Activated CD4-positive, alpha-beta T cell treated with anti-CD3 and anti-CD28 coated beads for 4 hours (primary cell): ENCODE measurements at regions not wholly inside any gene's neighbourhood (a gene's known extent, or its start where the extent isn't known, plus 50 kb on each side); places are given as distances from the start of the nearest gene placed in this dataset.

Experiments used
- DNase-seq, 2 donors: peaks; one replicate each; pipeline ENCODE4 v3.0.0-alpha.2; 2020

DNA sequence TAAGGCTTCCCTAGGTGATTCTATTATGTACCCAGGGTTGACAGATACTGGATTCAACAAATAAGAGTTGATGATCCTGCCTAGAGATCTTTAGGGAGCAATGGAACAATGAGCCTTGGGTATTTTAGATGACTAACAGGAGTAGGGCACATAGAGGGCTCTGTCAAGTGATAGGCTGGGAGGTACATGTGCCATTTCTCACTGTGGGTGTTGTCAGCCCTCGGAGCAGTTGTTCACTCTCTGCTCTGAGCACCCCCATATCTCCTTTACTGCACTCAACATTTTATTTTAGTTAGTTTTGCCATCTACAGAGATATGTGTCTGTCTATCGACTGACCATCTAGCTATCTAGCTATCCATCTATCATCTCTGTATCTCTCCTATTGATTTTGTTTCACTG lies 950.6 kb downstream of the TYW1 start:
- DNase-seq = no peak

DNA sequence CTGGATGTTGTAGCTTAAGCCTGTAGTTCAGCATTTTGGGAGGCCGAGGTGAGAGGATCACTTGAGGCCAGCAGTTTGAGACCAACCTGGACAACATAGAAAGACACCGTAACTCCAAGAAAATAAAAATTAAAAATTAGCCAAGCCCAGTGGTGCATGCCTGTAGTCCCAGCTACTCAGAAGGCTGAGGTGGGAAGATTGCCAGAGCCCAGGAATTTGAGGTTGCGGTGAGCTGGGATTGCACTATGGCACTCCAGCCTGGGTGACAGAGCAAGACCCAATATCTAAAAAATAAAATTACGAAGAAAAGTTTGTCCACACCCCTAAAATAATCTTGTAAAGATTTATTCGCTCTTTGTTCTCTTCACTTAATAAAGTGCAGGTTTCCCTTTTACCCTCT lies 951.0 kb downstream of the TYW1 start:
- DNase-seq = no peak

DNA sequence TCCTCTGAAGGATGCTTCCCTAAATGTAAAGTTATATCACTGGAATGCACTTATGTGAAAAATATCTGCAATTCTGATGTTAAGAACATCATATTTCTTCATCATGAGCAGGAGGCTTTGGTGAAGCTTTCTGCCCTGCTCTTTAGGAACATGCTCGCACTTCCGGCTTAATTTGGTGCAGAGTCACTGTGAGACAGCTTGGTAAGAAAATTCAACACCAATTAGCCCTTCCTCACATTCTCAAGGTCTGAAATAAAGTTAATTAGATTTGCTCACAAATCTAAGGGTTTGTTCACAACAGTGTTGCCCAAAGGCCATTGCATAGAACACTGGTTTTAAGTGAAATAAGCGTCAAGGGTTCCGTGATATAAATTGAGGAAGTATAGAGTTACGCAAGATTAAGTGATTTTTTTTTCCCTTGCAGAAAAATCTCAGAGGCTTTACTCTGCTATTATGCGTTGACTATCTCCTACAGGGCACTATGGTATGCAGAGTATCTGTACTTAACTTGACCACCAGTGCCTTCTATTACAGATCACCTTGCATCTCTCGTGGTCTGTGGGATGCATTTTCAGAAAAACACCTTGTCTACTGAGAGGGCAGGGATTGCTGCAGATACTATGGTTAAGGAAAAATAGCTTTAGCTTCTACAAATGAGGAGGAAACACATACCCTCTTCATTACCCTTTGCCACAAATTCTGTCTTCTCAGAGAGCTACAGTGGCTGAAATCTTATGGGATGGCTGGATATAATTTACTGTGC lies 953.9 kb downstream of the TYW1 start:
- DNase-seq = no peak

DNA sequence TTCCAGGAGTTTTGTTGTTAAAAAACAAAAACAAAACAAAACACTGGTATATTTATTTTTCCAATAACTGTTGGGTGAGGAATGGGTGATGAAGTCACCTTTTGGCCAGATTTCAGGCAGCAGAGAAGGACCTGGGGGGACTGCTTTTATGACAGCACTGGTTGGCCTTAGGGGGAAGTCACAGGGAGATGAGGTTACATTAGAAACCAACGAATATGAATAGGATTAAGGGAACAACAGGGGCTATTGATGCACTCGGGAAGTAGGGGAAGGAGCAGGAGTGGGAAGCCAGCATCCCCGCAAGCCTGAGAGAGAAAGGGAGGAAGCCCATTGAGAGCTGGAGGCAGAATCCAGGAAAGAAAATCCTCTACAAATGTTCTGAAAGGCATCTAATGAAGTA lies 958.4 kb downstream of the TYW1 start:
- DNase-seq = no peak

DNA sequence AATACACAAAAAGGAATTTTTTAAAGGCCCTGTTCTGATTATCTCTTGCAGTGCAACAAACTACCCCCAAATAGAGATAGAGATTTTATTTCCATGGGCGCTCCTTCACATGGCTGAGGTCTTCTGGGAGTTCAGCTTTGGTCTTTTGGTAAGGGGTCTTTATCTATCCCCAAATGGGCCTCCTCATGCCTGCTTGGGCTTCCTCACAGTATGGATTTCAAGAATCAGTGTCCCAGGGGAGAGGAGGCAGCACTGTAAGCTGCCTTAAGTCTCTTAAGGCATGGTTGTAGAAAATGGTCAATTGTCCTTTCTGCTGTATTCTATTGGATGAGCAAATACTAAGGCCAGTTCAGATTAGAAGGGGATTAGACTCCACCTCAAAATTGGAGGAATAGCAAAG lies 966.2 kb downstream of the TYW1 start:
- no peak for DNase-seq

DNA sequence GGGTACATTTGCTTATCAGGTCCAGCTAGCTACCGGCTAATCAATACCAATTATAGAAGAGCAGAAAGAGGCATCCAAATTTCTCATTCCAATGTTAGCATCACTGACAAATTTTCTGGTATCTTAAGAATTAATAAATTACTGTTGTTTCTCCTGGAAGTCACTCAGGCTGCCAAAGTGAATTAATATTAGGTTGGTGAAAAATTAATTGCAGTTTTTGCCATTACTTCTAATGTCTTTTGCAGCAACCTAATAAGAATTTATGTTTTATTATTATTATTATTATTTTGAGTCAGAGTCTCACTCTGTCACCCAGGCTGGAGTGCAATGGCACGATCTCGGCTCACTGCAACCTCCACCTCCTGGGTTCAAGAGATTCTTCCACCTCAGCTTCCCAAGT lies 979.9 kb downstream of the TYW1 start:
- DNase-seq = no peak

DNA sequence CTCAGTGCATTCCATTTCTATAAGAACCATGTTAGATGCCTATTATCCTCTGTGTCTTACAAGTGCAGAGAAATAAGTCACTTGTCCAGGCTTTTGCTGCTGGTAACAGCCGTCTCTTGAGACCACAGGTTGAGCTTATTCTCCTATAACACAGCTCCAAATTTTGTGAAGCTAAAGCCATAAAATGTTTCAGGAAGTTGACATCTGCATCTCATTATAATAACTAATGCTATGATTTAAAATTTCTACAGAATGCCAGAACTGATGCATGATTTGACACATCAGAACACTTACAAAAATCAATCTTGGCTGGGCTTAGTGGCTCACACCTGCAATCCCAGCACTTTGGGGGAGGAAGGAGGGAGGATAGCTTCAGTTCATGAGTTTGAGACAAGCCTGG lies 986.9 kb downstream of the TYW1 start:
- no peak for DNase-seq

DNA sequence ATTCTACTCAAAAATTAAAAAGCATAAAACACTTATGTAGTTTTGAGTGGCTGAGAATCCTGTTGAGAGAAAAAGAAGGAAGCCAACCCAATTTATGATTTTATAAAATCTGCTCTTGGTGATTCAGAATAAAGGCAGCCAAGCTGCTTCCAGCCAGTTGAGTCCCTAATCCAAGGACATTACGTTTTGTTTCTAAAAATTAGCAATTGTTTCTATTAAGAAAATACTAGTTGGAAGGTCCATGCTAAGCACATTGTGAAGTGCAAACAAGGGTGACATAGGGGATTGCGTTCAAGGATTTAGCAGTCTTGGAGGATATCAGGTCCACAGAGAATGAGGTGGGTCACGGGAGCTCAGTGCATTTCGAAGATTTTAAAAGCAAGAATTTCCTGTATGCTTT lies 987.7 kb downstream of the TYW1 start:
- DNase-seq = no peak

DNA sequence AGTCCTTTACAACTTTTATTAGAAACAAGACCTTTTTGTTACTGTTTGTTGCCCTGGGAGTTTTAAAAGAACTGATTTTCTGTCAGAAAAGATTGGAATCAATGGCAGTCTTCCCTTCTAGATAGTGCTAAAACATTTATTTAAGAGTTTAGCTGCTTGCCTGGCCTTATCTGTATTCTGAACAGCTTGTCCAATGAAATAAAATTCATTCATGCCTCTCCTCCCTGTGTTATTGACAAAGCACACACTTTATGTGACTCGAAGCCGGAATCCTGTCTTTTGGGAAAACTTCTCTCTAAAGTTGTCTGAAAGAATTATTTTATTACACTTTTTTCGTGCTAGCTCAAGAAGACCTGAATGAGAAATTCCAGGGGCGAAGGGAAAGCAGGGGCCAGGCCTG lies 992.5 kb downstream of the TYW1 start:
- no peak for DNase-seq

DNA sequence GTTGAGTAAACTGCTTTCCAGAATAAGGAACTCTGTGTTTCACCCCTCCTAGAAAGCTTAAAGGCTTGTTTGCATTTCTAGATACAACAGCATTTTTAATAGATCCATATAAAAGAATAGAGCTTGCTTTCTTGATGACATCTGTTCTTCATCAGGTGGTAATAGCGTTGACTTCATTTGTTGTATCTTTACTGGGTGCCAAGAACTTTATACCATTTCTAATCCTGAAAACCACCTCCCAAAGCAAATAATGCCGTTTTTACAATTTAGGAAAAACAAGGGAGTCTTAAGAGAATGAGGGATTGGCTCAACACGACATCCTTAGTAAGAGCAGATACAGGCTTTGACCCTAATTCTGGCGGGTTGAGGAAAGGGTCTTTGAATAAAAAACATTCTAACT lies 993.4 kb downstream of the TYW1 start:
- DNase-seq = no peak

DNA sequence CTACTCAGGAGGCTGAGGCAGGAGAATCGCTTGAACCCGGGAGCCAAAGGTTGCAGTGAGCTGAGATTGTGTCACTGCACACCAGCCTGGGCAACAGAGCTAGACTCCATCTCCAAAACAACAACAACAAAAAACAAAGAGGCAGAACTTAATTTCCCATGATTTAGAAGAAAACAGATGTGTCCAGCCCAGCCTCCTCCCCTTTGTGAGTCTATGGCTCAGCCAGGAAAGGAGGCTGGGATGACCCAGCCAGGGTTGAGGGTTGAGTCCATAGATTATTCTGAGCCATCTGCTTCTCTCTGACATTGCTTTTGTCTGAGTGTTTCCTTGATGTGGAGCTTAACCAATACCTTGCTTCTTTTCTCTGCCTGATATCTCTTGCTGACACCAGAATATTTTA lies 994.1 kb downstream of the TYW1 start:
- no peak for DNase-seq

DNA sequence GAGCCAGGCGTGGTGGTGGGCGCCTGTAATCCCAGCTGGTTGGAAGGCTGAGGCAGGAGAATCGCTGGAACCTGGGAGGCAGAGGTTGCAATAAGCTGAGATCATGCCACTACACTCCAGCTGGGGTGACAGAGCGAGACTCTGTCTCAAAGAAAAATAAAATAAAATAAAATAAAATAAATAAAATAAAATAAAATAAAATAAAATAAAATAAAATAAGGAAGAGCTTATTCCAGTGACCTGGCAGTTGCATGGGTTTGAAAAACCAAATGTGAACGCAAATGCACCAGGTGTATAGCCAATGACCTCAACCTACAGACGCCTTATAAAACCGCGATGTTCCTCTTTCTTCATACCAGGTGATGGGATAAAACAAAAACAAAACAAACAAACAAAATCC lies 995.7 kb downstream of the TYW1 start:
- no peak for DNase-seq

DNA sequence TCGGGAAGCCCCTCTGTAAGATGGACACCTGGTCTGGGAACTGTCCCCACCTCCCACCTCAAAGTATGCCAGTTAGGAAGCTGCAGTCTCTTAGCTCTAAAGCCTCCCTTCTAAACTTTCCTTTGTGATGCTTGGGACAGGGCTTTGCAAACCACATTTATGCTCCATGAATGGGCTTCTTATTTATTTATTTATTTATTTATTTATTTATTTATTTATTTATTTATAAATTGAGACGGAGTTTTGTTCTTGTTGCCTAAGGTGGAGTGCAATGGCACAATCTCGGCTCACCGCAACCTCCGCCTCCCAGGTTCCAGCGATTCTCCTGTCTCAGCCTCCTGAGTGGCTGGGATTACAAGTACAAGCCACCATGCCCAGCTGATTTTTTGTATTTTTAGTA lies 1009.4 kb downstream of the TYW1 start:
- DNase-seq = no peak

DNA sequence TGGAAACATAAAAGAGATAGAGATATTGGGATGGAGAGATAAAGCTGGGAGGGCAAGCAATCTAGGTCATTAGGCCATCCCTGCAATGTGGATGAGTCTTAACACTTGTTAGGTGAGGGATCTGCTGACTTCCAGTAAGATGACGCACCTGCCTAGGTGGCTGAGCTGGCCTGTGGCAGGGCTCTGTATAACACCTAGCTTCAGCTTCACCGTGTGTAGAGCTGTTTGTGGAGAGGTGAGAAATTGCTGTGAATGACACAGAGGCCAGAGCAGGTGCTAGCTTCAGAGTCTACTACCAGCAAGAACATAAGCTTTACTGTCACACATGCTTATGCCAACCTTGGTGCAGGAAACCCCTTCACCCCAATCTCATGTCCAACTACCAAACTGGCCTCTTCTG lies 1010.0 kb downstream of the TYW1 start:
- no peak for DNase-seq

DNA sequence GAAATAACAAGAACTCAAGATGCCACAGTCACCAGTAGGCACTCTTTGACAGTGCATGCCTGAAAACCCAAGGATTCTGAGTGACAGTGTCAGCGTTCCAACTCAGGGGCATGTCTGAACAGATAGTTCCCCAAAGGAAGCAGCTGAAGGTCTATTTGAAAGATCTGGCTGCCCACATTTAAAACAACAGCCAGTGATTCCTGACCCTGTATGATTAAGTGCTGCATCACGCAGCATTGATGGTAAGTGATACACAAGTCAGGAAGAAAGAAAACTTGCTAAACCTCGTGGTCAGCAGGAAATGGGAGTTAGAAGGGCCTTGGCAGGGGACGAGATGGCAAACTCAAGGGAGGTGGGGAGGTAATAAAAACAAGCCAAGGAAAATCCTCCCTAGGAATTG lies 1013.1 kb downstream of the TYW1 start:
- DNase-seq = no peak

DNA sequence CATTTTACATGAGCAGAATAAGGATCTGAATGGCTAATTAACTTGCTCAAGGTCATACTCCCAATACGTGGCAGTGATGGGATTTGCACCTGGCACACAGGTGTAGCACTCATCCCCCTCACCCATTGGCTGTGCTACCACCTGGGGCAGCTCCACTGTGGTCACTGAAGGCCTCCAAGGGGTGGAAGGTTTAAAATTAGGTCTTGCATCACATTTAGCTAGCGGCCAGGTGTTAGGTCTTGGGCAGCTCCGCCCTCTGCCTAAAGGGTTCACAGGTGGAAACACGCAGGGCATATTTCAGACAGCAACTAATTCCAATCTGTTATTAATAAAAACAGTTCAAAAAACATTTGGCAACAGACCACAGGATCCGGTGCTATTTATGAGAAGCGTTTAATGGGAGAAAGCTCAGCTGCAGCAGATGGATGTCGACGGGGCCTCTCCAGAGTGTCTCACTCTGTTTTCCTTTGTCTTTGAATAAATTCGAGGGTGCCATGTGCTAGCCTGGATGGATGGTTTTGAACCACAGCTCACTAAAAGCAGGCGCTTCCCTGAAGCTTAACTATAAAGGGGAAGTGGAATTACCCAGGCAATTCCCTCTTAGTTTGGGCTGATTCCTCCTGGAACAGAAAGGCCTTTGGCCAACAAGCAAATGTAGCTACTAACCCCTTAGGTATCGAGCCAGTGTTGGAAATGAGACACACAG lies 1017.6 kb downstream of the TYW1 start:
- no peak for DNase-seq

DNA sequence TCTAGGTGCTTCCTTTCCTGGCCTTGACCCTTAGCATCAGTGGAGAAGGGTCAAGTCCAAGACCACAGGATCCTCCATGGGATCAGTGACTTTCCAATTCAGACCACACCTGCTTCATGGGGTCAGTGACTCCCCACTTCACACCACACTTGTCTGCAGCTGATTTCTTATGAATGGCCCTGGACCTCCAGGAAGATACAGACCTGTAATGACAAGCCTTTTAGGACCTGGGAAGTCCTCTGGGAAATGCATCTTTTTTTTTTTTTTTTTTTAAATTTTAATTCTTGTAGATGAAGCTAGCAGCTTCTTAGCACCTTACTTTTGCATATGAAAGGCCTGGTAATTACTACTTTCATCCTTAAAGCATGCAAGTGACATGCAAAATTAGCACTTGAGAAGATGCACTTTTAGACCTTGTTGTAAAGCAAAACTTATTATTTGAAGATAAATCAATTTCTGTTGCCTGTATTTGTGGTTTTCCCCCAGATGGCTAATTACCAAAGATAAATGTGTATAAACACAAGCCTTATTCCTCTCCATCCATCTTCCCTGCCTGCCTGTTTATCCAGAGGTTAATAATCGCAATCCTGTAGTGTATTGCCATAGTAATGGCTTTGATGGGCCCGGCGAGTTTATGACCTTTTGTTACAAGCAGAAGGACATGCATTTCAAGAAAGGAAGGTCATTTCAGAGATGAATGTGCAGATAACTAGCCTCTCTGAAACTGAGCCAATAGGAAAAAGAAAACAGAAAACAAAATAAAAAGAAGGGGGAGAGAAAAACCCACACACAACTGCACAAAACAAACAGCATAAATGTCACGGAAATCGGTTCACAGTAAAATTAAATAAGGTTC lies 1018.7 kb downstream of the TYW1 start:
- no peak for DNase-seq

DNA sequence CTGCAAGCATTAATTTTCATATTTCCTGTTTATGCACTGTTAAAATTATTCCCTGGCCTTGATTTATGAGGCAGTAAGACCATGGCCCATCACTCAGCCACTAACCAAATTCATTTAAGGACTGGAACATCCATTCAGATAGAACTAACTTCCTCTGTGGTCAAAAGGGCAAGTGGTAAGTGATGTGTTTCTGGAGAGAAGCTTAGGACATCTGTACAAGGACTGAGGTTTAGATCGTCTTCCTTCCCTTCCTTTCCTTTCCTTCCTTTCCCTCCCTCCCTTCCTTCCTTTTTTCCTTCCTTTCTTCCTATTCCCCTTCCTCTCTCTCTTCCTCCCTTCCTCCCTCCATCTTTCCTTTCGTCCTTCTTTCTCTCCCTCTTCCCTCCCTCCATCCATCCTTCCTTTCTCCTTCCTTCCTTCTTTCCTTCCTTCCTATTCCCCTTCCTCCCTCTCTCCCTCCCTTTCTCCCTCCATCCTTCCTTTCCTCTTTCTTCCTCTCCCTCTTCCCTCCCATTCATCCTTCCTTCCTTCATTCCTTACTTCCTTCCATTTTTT lies 1019.4 kb downstream of the TYW1 start:
- DNase-seq = no peak

DNA sequence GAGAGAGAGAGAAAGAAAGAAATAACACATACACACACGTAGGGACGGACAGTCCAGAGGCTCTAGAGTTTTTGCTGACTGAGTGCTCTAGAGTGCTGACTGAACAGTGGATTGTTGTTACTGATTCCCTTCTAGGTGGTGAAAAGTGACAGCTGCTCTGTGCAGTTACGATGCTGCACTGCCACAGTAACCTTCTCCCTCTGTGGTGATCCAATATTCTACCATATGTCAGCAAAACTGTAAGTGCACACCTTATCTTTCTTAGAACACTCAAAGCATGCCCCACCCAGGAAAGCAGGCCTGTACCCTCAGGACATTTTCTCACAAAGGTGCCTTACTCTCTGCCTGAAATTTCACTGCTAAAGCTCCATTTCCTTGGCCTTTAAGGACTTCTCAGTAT lies 1023.5 kb downstream of the TYW1 start:
- no peak for DNase-seq

DNA sequence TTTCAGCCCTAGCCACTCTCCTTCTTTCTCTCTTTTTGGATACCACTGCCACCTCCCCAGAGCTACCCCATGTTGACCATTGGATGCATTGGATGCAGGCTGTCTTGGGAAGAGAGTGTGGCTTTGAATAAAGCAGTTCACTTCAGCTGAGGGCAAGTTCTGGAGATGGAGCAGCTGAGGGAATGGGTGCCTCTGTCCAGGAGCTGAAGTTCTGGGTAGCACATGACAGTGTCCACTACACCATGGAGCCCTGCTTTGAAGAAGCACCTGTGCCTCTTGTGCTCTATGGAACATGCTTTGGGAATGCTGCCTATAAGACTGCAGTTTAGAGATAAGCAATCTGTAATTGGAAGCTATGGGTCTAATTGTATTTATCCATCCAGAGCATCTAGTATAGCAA lies 1028.7 kb downstream of the TYW1 start:
- DNase-seq = no peak

DNA sequence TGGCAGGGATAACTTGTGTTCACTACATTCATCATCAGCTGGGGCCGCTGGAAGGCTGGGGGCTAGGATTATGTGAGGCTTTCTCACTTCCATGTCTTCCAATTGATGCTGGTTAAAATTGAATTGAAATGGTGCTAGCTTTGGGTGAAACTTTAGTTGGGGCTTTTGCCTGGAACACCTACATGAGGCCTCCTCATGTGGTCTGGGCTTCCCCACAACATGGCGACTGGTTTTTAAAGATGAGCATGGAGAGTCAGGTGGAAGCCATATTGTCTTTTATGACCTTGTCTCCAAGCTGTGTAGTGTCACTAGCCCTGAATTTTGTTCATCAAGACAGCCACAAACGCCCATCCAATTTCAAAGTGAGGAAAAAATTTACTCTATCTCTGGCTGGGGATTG lies 1033.9 kb downstream of the TYW1 start:
- no peak for DNase-seq

DNA sequence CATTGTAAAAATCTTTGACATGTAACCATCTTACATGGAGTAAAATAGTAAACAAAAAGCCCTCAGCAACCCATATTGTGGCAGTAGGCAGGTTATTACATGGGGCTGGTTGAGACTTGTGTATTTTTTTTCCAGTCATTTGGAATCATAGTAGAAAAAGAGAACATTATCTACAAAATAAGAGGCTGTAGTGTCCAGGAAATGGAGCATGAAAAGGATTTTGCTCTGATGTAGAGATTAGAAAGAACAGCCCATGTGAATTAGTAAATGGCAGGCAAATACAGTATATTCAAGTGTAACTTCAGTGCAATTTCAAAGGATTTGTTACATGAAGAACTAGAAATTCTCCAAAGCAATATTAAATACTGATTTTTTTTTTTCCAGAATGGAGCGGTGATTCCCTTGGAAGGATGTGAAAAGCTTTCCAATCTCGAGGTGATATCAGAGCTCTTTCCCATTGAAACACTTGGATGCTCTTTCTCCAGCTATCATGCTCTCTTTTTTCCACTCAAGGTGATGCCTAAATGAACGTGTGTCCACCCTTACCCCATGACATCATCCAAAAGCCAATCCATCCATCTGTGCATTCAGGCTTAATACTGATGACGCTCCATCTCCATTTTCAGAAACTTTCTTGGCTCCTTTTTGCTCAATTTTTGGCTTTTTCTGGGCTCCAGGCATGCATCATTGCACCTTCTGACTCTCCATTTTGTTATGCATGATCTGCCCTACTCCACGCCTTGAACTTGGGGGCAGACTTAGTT lies 1034.7 kb downstream of the TYW1 start:
- DNase-seq = no peak
